ENCODE measurements at regions not wholly inside any gene's neighbourhood (a gene's known extent, or its start where the extent isn't known, plus 50 kb on each side); places are given as distances from the start of the nearest gene placed in this dataset.
"Not testable (repeated sequence)": the region's sequence is repeated elsewhere in the genome, so short reads cannot be mapped to it uniquely, and the experiment has no call there.

DNA sequence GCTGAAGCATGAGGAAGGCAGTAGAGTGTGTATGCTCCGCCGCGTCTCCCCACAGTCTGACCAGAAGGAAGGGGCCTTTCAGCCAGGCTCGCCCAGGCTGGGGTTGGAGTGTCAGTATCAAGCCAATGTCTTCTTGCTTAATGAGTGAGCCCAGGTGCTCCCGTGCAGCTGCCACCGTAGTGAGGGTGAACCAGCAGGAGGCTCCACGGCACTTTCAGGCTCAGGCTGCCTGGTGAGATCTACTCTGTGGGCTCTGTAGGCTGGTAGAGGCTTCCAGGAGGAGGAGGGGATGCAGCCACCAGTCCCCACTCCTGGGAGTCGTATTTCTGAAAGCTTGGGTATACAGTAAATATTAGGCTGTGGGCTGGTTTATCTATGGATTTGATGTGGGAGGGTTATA lies 98.1 kb upstream of the ADCY2 start:
- TF ChIP-seq, protein P1, sequence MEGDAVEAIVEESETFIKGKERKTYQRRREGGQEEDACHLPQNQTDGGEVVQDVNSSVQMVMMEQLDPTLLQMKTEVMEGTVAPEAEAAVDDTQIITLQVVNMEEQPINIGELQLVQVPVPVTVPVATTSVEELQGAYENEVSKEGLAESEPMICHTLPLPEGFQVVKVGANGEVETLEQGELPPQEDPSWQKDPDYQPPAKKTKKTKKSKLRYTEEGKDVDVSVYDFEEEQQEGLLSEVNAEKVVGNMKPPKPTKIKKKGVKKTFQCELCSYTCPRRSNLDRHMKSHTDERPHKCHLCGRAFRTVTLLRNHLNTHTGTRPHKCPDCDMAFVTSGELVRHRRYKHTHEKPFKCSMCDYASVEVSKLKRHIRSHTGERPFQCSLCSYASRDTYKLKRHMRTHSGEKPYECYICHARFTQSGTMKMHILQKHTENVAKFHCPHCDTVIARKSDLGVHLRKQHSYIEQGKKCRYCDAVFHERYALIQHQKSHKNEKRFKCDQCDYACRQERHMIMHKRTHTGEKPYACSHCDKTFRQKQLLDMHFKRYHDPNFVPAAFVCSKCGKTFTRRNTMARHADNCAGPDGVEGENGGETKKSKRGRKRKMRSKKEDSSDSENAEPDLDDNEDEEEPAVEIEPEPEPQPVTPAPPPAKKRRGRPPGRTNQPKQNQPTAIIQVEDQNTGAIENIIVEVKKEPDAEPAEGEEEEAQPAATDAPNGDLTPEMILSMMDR (IDR thresholded peaks at IDR 0.05), result not testable (repeated sequence)
- TF ChIP-seq POLR2A (IDR thresholded peaks at IDR 0.05), result not testable (repeated sequence)

Measured in esophagus squamous epithelium (tissue), 4 donors.